ENCODE measurements at regions not wholly inside any gene's neighbourhood (a gene's known extent, or its start where the extent isn't known, plus 50 kb on each side); places are given as distances from the start of the nearest gene placed in this dataset.
"Not testable (repeated sequence)": the region's sequence is repeated elsewhere in the genome, so short reads cannot be mapped to it uniquely, and the experiment has no call there.

DNA sequence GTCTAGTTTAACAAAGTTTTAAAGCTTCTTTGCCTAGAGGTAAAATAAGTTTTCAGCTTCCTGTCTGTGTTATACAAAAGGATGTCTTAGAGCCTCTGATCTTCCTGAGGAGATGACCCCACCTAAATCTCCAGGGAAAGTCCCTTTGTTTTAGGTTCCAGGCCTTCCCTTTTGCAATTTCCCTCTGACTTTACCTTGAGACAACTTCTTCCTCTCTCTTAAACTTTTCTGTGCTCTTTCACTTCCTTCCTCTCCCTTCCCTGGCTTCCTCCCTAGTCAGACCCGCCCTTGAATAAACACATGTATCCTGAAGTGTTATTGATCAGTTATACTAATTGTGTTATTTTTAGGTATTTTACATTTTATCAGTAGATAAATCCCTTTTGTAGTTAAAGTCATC is 134.8 kb downstream of the DYRK2 start:
- TF ChIP-seq ZFX (IDR thresholded peaks at IDR 0.05; ENCODE audit: borderline replicate concordance), result no peak
- no peak for TF ChIP-seq CTCF (IDR thresholded peaks at IDR 0.05)
- no peak overlapping the region for H3K27ac ChIP-seq

DNA sequence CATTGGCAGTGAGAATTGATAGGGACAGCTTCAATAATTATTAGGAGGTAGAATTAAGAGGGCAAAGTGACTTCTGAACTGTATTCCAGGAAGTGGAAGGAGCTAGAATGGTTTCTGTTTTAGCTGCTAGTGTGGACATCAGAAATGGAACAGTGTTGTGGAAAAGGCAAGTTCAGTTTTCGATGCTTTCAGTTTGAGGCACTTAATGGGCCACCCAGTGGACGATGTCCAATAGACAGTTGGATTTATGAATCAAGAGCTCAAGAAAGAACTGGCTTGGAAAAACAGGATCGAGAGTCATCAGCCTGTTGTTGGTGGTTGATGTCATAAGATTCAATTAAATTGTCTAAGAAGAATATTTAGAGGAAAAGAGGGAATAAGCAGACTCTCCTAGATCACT is 136.3 kb downstream of the DYRK2 start:
- H3K27ac ChIP-seq, result no peak overlapping the region
- no peak for TF ChIP-seq ZFX (IDR thresholded peaks at IDR 0.05; ENCODE audit: borderline replicate concordance)
- no peak for TF ChIP-seq CTCF (IDR thresholded peaks at IDR 0.05)

GRCh38 chr12:67786086-67786485 is 137.5 kb downstream of the DYRK2 start:
- no peak overlapping the region for H3K27ac ChIP-seq
- TF ChIP-seq ZFX (IDR thresholded peaks at IDR 0.05; ENCODE audit: borderline replicate concordance) (no peak), CTCF (IDR thresholded peaks at IDR 0.05) (no peak)

- TF ChIP-seq ZFX (IDR thresholded peaks at IDR 0.05; ENCODE audit: borderline replicate concordance), result no peak
- no peak for TF ChIP-seq CTCF (IDR thresholded peaks at IDR 0.05)
- H3K27ac ChIP-seq, result no peak overlapping the region
Observed at GRCh38 chr12:67788118-67788517, 139.6 kb downstream of the DYRK2 start.

- no peak for TF ChIP-seq CTCF (IDR thresholded peaks at IDR 0.05)
- no peak for TF ChIP-seq ZFX (IDR thresholded peaks at IDR 0.05; ENCODE audit: borderline replicate concordance)
- H3K27ac ChIP-seq, result no peak overlapping the region
Observed at GRCh38 chr12:67789266-67789665, 140.7 kb downstream of the DYRK2 start.

GRCh38 chr12:67790660-67791059 is 142.1 kb downstream of the DYRK2 start:
- no peak overlapping the region for H3K27ac ChIP-seq
- TF ChIP-seq CTCF (IDR thresholded peaks at IDR 0.05) (no peak), ZFX (IDR thresholded peaks at IDR 0.05; ENCODE audit: borderline replicate concordance) (no peak)

GRCh38 chr12:67791362-67791761 is 142.8 kb downstream of the DYRK2 start:
- H3K27ac ChIP-seq, result not testable (repeated sequence)

GRCh38 chr12:67792185-67792584 is 143.6 kb downstream of the DYRK2 start:
- TF ChIP-seq ZFX (IDR thresholded peaks at IDR 0.05; ENCODE audit: borderline replicate concordance), result no peak
- H3K27ac ChIP-seq, result no peak overlapping the region

All from 22Rv1 (cell line).